ENCODE measurements at regions not wholly inside any gene's neighbourhood (a gene's known extent, or its start where the extent isn't known, plus 50 kb on each side); places are given as distances from the start of the nearest gene placed in this dataset.

DNA sequence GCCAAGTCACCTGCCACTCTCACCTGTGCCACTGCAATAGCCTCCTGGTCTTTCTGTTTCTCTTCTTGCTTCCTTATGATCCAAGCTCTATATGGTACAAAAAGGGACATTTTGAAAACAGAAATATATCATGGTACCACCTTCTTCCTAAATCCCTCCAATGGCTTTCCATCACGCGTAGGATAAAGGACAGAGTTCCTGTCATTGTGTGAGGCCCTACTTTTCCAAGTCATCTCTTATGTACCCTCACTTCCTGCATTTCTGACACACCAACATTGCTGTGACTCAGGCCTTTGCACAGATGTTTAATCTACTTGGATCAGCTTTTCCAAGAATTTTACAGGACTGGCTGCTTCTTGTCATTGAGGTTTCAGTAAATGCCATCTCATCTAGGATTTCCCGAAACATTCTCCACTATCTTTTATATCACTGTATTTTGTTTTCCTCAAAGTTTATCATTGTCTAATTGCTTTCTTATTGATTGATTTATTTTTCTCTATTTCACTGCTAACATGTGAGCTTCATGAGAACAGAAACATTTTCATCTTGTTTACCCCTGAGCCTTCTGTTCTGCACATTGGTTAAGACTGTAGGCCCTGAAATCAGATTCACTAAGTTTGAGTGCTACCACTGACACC, 426.1 kb upstream of the FANCL start:
- no peak for DNase-seq (ENCODE audit: low read depth)

DNA sequence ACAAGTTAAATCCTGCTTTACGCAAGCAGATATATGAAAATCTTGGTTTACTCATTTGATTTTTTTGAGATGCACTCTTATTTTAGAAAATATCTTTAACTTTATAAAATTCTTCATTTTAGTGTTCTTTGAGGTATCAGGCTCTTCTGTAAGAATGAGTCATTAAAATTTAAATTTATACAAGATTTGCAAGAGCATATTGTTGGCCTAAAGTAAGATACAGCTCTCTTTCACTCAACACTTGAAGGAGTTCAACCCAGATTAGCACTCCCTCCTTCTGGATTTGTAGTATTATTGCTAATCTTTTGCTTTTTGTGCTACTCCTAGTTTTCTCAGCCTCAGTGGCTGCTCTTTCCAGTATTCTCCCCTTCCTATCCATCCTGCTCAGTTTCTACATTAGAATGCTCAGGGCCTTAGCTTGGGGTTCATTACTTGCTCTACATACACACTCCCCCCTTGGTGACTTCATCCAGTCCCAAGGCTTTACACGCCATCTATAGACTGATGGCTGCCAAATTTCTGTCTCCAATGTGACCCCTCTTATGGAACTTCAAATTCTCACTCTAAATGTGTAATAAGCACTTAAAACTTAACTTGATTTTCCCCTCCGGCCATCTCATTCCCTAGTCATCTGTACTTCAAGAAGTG, 425.3 kb upstream of the FANCL start:
- no peaks in the 10 kb centered on the region for H3K36me3 ChIP-seq (ENCODE audit: control insufficient read depth, insufficient read depth, low read length)
- no peaks in the 10 kb centered on the region for H3K27me3 ChIP-seq (ENCODE audit: control insufficient read depth, insufficient read depth, low read length)
- TF ChIP-seq, protein P1, sequence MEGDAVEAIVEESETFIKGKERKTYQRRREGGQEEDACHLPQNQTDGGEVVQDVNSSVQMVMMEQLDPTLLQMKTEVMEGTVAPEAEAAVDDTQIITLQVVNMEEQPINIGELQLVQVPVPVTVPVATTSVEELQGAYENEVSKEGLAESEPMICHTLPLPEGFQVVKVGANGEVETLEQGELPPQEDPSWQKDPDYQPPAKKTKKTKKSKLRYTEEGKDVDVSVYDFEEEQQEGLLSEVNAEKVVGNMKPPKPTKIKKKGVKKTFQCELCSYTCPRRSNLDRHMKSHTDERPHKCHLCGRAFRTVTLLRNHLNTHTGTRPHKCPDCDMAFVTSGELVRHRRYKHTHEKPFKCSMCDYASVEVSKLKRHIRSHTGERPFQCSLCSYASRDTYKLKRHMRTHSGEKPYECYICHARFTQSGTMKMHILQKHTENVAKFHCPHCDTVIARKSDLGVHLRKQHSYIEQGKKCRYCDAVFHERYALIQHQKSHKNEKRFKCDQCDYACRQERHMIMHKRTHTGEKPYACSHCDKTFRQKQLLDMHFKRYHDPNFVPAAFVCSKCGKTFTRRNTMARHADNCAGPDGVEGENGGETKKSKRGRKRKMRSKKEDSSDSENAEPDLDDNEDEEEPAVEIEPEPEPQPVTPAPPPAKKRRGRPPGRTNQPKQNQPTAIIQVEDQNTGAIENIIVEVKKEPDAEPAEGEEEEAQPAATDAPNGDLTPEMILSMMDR (IDR thresholded peaks at IDR 0.05; ENCODE audit: insufficient read depth, low read length, poor library complexity, severe bottlenecking), result no peak
- DNase-seq (ENCODE audit: low read depth), result no peak
- no peak overlapping the region for H3K4me3 ChIP-seq (ENCODE audit: low read depth, low read length)

More for the DNA sequence above, 426.1 kb upstream of the FANCL start:
- H3K27me3 ChIP-seq (ENCODE audit: control insufficient read depth, insufficient read depth, low read length), result no peaks in the 10 kb centered on the region
- TF ChIP-seq, protein P1 (IDR thresholded peaks at IDR 0.05; ENCODE audit: insufficient read depth, low read length, poor library complexity, severe bottlenecking), result no peak
- no peak overlapping the region for H3K4me3 ChIP-seq (ENCODE audit: low read depth, low read length)
- no peaks in the 10 kb centered on the region for H3K36me3 ChIP-seq (ENCODE audit: control insufficient read depth, insufficient read depth, low read length)

DNA sequence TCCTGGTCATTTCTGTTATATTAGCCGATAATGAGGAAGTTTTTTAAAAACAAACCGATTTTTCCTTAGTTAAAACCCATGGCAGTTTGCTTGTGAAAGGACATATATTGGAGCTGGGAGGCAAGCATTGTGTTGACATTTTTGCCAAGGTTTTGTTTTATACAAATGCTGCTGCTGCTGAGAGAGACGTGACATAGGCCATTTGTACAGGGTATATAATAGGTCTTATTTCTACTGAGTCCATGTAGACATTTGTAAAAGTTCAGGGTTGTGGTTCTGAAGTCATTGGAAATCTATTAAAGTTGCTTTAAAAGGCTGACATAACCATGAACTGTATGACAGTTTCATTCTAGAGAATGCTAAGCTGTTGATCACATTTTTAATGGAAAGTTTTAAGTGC, 424.0 kb upstream of the FANCL start:
- no peak for DNase-seq (ENCODE audit: low read depth)
- TF ChIP-seq, protein P1 (IDR thresholded peaks at IDR 0.05; ENCODE audit: insufficient read depth, low read length, poor library complexity, severe bottlenecking), result no peak

DNA sequence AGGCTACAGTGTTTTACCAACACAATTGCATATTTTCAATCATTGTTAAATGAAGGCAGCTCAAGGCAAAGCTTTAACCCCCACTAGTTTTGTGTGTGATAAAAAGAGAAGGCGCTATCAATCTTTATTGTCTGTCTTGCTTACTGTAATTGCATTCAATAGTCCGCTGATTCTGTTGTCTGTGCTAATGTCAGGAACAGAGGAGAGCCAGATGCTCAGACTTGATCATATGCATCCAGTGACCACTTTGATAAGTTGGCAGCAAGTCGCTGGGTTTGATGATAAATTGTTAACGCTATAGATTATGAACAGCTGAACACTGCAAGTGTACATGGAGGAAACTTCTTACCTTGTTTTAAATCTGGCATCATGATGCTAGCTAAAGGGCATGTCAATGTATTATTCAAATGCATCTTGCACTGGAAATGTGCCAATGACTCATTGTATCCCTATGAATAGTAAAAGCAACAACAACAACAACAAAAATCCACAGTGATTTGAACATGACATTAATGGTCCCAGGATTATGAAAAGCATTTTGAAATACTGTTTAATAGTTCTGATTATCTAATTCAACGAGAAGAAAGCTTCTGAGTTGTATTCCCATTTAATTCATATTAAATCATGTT, 423.5 kb upstream of the FANCL start:
- no peaks in the 10 kb centered on the region for H3K36me3 ChIP-seq (ENCODE audit: control insufficient read depth, insufficient read depth, low read length)
- no peak for DNase-seq (ENCODE audit: low read depth)
- no peak overlapping the region for H3K4me3 ChIP-seq (ENCODE audit: low read depth, low read length)
- H3K27me3 ChIP-seq (ENCODE audit: control insufficient read depth, insufficient read depth, low read length), result no peaks in the 10 kb centered on the region
- TF ChIP-seq, protein P1 (IDR thresholded peaks at IDR 0.05; ENCODE audit: insufficient read depth, low read length, poor library complexity, severe bottlenecking), result no peak

More for the DNA sequence above, 424.0 kb upstream of the FANCL start:
- no peaks in the 10 kb centered on the region for H3K36me3 ChIP-seq (ENCODE audit: control insufficient read depth, insufficient read depth, low read length)
- H3K4me3 ChIP-seq (ENCODE audit: low read depth, low read length), result no peak overlapping the region
- no peaks in the 10 kb centered on the region for H3K27me3 ChIP-seq (ENCODE audit: control insufficient read depth, insufficient read depth, low read length)

DNA sequence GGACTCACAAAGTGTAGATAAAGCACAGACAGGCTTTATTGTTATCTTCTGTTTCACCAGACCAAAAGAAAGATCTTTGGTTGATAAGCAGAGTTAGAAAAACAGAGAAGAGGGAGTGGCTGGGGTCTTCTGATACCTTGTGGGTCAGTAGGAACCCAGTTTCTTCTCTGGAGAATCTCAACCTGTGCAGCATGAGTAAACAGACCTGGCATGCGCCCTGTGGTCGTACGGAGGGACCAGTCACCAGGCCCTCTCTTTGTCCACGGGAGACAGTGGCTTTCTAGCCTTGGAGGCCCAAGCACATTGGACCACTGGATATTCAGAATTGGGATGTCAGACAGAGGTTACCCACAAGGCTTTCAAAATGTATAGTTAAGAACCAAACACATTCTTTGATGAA, 418.9 kb upstream of the FANCL start:
- DNase-seq (ENCODE audit: low read depth), result no peak
- TF ChIP-seq, protein P1 (IDR thresholded peaks at IDR 0.05; ENCODE audit: insufficient read depth, low read length, poor library complexity, severe bottlenecking), result no peak
- H3K36me3 ChIP-seq (ENCODE audit: control insufficient read depth, insufficient read depth, low read length), result no peaks in the 10 kb centered on the region
- no peak overlapping the region for H3K4me3 ChIP-seq (ENCODE audit: low read depth, low read length)
- no peaks in the 10 kb centered on the region for H3K27me3 ChIP-seq (ENCODE audit: control insufficient read depth, insufficient read depth, low read length)

Measured in kidney epithelial cell (primary cell).